A673 (cell line): ENCODE measurements at regions not wholly inside any gene's neighbourhood (a gene's known extent, or its start where the extent isn't known, plus 50 kb on each side); places are given as distances from the start of the nearest gene placed in this dataset.

Experiments used
- BruUV-seq: library from RNA; stranded (reverse); fragments of 400-500 nt; replicated peaks from 2 replicates; lab custom pipeline; 2021; lab: Mats Ljungman, UMichigan
- CTCF ChIA-PET: fragments of 300-600 bp; sonication (Branson Sonifier 250); formaldehyde crosslinking; loops from one replicate; lab custom pipeline; 2022; ENCODE audit warnings: antibody characterized with exemption; lab: Charles Lee
- POLR2A ChIA-PET: fragments of 300-600 bp; sonication (Branson Sonifier 250); formaldehyde crosslinking; loops from one replicate; lab custom pipeline; 2022; ENCODE audit warnings: antibody characterized with exemption; ENCODE audit not compliant: low non-redundant PET; lab: Charles Lee
- DNase-seq: peaks from one replicate; pipeline ENCODE4 v3.0.0-alpha.2; 2015; ENCODE audit warnings: low spot score
- H3K27ac ChIP-seq: fragments of 200-600 bp; sonication (generic); 2 replicates; pipeline ENCODE4 v1.5.1; 2016; ENCODE audit warnings: mixed run types, low read depth, mild to moderate bottlenecking, mixed read lengths, antibody characterized with exemption, low read length; ENCODE audit not compliant: poor library complexity, severe bottlenecking
- H3K27me3 ChIP-seq: fragments of 200-600 bp; sonication (generic); replicated peaks from 2 replicates; pipeline ENCODE4 v1.6.1; 2017; ENCODE audit warnings: mixed run types, low read depth, mild to moderate bottlenecking, mixed read lengths, antibody characterized with exemption, low read length; ENCODE audit not compliant: insufficient read depth, poor library complexity
- H3K36me3 ChIP-seq: fragments of 200-600 bp; sonication (generic); 2 replicates; pipeline ENCODE4 v1.6.1; 2016; ENCODE audit warnings: mixed run types, mild to moderate bottlenecking, mixed read lengths, antibody characterized with exemption, low read length; ENCODE audit not compliant: insufficient read depth, poor library complexity, severe bottlenecking
- H3K4me1 ChIP-seq: fragments of 200-600 bp; sonication (generic); 2 replicates; pipeline ENCODE4 v1.6.1; 2017; ENCODE audit warnings: mixed run types, mild to moderate bottlenecking, mixed read lengths, antibody characterized with exemption, low read length; ENCODE audit not compliant: insufficient read depth, poor library complexity, severe bottlenecking
- H3K4me3 ChIP-seq: fragments of 200-600 bp; sonication (generic); 2 replicates; pipeline ENCODE4 v1.5.1; 2016; ENCODE audit warnings: low read depth, mixed run types, mild to moderate bottlenecking, mixed read lengths, low read length; ENCODE audit not compliant: poor library complexity, severe bottlenecking
- H3K9me3 ChIP-seq: fragments of 200-600 bp; sonication (generic); 2 replicates; pipeline ENCODE4 v1.6.1; 2016; ENCODE audit warnings: mixed run types, low read depth, mild to moderate bottlenecking, mixed read lengths, antibody characterized with exemption, low read length; ENCODE audit not compliant: poor library complexity, severe bottlenecking
- CTCF ChIP-seq: fragments of 300-800, 200-600 bp; sonication (generic); conservative IDR thresholded peaks from 2 replicates; pipeline ENCODE4 v1.5.1; 2017; ENCODE audit warnings: low read depth, mild to moderate bottlenecking, antibody characterized with exemption, low read length, moderate library complexity, mixed read lengths
- EZH2 ChIP-seq: fragments of 200-600 bp; sonication (generic); IDR thresholded peaks from 2 replicates; pipeline ENCODE4 v1.6.1; 2017; ENCODE audit warnings: borderline replicate concordance, low read depth, mild to moderate bottlenecking, mixed read lengths, antibody characterized with exemption, low read length; ENCODE audit not compliant: poor library complexity, severe bottlenecking
- intact Hi-C: fragments of 100-400 bp; cut with micrococcal nuclease; formaldehyde crosslinking; loops from one replicate; pipeline ENCODE4 v1.10.0; 2022; ENCODE audit not compliant: unreplicated experiment

- peak; percentile 66 for DNase-seq
- peaks cover 5% of the 10 kb centered on the region for H3K4me1 ChIP-seq
These were observed 555.4 kb upstream of the NEGR1 start for GRCh38 chr1:72837781-72838180.

GRCh38 chr1:72830606-72831390 lies 548.5 kb upstream of the NEGR1 start:
- TF ChIP-seq EZH2 (no peak), CTCF (no peak)
- intact Hi-C loops, result no loop called here
- POLR2A ChIA-PET, result no interaction called here
- Histone ChIP-seq H3K9me3 (peaks cover 23% of the 10 kb centered on the region), H3K36me3 (no peaks in the 10 kb centered on the region), H3K4me3 (no peak overlapping the region), H3K4me1 (no peaks in the 10 kb centered on the region), H3K27ac (no peak overlapping the region), H3K27me3 (no peaks in the 10 kb centered on the region)
- DNase-seq, result peak; percentile 58
- BruUV-seq, result no TSS peak
- CTCF ChIA-PET, result interaction anchor here (0.7 kb wide), 1 partner anchor 17 kb away, joined by 3 read pairs; no protein-coding TSS in a partner anchor

More at GRCh38 chr1:72837781-72838180, 555.4 kb upstream of the NEGR1 start:
- no peaks in the 10 kb centered on the region for H3K36me3 ChIP-seq
- intact Hi-C loops, result no loop called here
- H3K4me3 ChIP-seq, result no peak overlapping the region
- H3K27me3 ChIP-seq, result no peaks in the 10 kb centered on the region
- ChIA-PET POLR2A (no interaction called here), CTCF (no interaction called here)
- no peak overlapping the region for H3K27ac ChIP-seq
- no TSS peak for BruUV-seq
- H3K9me3 ChIP-seq, result peaks cover 16% of the 10 kb centered on the region
- no peak for TF ChIP-seq EZH2
- TF ChIP-seq CTCF, result no peak

GRCh38 chr1:72827278-72827677 lies 544.9 kb upstream of the NEGR1 start:
- Histone ChIP-seq H3K27me3 (no peaks in the 10 kb centered on the region), H3K36me3 (no peaks in the 10 kb centered on the region), H3K9me3 (peaks cover 13% of the 10 kb centered on the region), H3K4me1 (no peaks in the 10 kb centered on the region), H3K27ac (no peak overlapping the region), H3K4me3 (no peak overlapping the region)
- POLR2A ChIA-PET, result no interaction called here
- TF ChIP-seq CTCF (no peak), EZH2 (no peak)
- intact Hi-C loops, result no loop called here
- DNase-seq, result peak; percentile 57
- no TSS peak for BruUV-seq
- CTCF ChIA-PET, result no interaction called here
